ENCODE measurements at regions not wholly inside any gene's neighbourhood (a gene's known extent, or its start where the extent isn't known, plus 50 kb on each side); places are given as distances from the start of the nearest gene placed in this dataset.
"Not testable (repeated sequence)": the region's sequence is repeated elsewhere in the genome, so short reads cannot be mapped to it uniquely, and the experiment has no call there.

DNA sequence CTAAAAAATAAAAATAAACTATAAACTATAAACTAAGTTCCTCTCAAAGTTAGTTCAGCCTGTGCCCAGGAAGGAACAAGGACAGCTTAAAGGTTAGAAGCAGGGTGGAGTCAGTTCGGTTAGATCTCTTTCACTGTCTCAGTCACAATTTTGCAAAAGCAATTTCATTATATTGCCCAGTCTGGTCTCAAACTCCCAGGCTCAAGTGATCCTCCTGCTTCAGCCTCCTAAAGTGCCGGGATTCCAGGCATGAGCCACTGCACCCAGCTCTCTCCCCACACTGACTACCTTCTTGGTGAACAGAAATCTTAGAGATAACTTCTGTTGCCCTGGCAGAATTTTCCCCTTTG, 146.3 kb upstream of the TRIM24 start:
- H3K36me3 Mint-ChIP-seq (ENCODE audit: low read depth), result no peaks in the 10 kb centered on the region
- no peak overlapping the region for H3K27ac Mint-ChIP-seq
- DNase-seq, result no peak
- TF ChIP-seq, protein P1, sequence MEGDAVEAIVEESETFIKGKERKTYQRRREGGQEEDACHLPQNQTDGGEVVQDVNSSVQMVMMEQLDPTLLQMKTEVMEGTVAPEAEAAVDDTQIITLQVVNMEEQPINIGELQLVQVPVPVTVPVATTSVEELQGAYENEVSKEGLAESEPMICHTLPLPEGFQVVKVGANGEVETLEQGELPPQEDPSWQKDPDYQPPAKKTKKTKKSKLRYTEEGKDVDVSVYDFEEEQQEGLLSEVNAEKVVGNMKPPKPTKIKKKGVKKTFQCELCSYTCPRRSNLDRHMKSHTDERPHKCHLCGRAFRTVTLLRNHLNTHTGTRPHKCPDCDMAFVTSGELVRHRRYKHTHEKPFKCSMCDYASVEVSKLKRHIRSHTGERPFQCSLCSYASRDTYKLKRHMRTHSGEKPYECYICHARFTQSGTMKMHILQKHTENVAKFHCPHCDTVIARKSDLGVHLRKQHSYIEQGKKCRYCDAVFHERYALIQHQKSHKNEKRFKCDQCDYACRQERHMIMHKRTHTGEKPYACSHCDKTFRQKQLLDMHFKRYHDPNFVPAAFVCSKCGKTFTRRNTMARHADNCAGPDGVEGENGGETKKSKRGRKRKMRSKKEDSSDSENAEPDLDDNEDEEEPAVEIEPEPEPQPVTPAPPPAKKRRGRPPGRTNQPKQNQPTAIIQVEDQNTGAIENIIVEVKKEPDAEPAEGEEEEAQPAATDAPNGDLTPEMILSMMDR (IDR thresholded peaks at IDR 0.05), result no peak
- H3K27me3 Mint-ChIP-seq (ENCODE audit: low read depth, poor library complexity), result peaks cover 8% of the 10 kb centered on the region
- no peaks in the 10 kb centered on the region for H3K4me1 Mint-ChIP-seq
- H3K4me3 Mint-ChIP-seq, result no peak overlapping the region
- peaks cover 14% of the 10 kb centered on the region for H3K9me3 Mint-ChIP-seq

DNA sequence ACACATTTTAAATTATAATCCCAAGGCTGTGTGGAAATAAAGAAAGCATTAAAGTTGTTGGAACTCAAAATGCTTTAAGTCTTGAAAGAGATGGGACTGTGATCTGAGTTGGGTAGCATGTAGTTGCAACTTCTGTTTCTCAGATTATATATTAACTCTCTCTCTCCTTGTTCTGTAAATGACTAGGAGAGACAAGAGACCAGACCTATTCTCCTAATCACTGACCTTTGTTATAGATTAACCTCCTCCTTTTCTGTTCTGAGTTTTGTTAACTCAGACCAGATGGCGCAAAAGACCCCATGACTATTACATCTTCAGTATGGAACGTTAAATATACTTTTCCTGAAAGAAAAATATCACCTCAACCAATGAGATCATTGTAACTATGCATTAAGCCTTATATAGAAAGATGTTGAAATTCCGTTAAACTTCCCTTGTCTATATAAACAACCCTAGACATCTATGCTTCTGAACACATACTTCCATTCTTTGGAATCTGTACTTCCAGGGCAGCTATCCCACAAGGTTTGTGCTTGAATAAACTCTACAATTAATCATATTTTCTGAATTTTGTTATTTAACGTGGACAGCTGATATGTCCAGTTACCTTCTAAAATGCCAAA, 143.5 kb upstream of the TRIM24 start:
- no peaks in the 10 kb centered on the region for H3K4me1 Mint-ChIP-seq
- peaks cover 19% of the 10 kb centered on the region for H3K9me3 Mint-ChIP-seq
- no peak overlapping the region for H3K4me3 Mint-ChIP-seq
- no peaks in the 10 kb centered on the region for H3K27me3 Mint-ChIP-seq (ENCODE audit: low read depth, poor library complexity)
- TF ChIP-seq, protein P1 (IDR thresholded peaks at IDR 0.05), result no peak
- H3K27ac Mint-ChIP-seq, result no peak overlapping the region
- no peaks in the 10 kb centered on the region for H3K36me3 Mint-ChIP-seq (ENCODE audit: low read depth)
- no peak for DNase-seq

DNA sequence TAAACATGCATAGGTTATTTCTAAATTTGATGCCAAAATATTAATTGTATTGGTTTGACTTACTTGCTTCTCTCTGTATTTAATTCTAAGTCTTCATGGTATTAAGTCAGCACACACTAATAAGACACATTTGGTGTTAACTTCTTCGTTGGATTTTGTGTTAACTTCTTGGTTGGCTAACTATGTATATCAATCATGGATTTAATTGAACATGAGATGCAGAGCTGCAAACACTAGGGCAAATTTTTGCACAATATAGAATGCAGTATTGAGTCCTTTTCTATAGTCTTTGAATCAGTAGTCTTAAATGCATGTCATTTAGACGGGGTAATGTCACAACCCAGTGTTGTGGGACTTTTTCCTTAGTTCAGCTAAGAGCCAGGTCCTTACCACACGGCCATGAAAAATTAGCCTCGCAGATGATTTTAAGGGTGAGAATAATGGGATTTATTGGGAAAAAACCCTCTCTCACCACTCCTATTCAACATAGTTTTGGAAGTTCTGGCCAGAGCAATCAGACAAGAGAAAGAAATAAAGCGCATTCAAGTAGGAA, 142.9 kb upstream of the TRIM24 start:
- Mint-ChIP-seq H3K9me3 (peaks cover 19% of the 10 kb centered on the region), H3K4me1 (no peaks in the 10 kb centered on the region), H3K4me3 (no peak overlapping the region), H3K27ac (no peak overlapping the region), H3K36me3 (ENCODE audit: low read depth) (no peaks in the 10 kb centered on the region), H3K27me3 (ENCODE audit: low read depth, poor library complexity) (no peaks in the 10 kb centered on the region)
- TF ChIP-seq, protein P1 (IDR thresholded peaks at IDR 0.05), result no peak
- no peak for DNase-seq

DNA sequence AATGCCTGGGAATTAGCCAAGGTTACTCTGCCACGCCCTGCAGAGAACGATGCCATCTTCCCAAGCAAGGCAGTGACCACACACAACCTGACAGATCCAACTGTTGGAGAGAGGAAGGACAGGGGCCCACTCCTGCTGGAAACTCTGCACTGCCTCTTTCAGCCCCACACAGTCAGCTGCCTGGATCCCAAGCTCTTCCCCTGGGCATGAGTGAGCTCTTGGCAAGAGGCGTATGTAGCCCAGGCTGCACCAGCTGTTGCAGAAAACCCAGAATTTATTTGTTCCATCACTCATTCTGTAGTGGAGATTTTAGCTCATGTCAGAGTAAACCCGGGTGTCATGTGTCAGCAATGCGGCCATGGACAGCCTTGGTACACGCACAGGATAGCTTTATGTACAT, 135.1 kb upstream of the TRIM24 start:
- Mint-ChIP-seq H3K9me3 (peaks cover 20% of the 10 kb centered on the region), H3K27me3 (ENCODE audit: low read depth, poor library complexity) (no peaks in the 10 kb centered on the region), H3K36me3 (ENCODE audit: low read depth) (peaks cover 9% of the 10 kb centered on the region), H3K27ac (no peak overlapping the region), H3K4me1 (no peaks in the 10 kb centered on the region), H3K4me3 (no peak overlapping the region)
- DNase-seq, result no peak
- TF ChIP-seq, protein P1 (IDR thresholded peaks at IDR 0.05), result no peak

DNA sequence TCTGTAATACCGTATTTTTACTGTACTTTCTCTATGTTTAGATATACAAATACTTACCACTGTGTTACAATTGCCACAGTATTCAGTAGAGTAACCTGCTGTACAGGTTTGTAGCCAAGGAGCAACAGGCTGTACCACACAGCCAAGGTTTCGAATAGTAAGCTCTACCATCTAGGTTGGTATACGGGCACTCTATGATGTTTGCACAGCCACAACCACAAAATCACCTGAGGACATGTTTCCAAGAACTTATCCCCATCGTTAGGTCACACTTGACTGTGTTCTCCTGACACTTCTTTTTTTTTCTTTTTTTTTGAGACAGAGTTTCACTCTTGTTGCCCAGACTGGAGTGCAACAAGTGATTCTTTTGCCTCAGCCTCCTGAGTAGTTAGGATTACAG, 134.6 kb upstream of the TRIM24 start:
- peaks cover 9% of the 10 kb centered on the region for H3K36me3 Mint-ChIP-seq (ENCODE audit: low read depth)
- DNase-seq, result no peak
- no peak overlapping the region for H3K27ac Mint-ChIP-seq
- peaks cover 19% of the 10 kb centered on the region for H3K9me3 Mint-ChIP-seq
- TF ChIP-seq, protein P1 (IDR thresholded peaks at IDR 0.05), result no peak
- H3K4me1 Mint-ChIP-seq, result no peaks in the 10 kb centered on the region
- no peak overlapping the region for H3K4me3 Mint-ChIP-seq
- no peaks in the 10 kb centered on the region for H3K27me3 Mint-ChIP-seq (ENCODE audit: low read depth, poor library complexity)

DNA sequence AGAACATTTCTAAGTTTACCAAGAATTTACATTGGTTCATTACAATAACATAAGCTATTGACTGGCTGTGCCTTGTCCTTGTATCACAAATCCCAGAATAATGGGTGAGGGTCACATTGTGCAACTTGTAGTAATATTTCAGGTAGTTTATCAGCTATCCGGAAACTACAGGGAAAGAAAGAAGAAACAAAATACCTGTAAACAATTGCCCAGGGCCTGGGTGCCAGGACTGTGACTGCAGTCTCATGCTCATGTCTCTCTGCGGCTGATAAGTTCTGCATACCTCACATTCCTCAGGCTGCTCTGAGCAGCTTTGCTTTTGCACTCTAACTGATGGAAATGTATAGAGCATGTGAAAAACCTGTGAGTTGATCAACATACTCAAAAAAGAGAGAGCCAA, 131.8 kb upstream of the TRIM24 start:
- H3K36me3 Mint-ChIP-seq (ENCODE audit: low read depth), result peaks cover 9% of the 10 kb centered on the region
- DNase-seq, result no peak
- TF ChIP-seq, protein P1 (IDR thresholded peaks at IDR 0.05), result no peak
- no peaks in the 10 kb centered on the region for H3K4me1 Mint-ChIP-seq
- no peak overlapping the region for H3K4me3 Mint-ChIP-seq
- no peaks in the 10 kb centered on the region for H3K27me3 Mint-ChIP-seq (ENCODE audit: low read depth, poor library complexity)
- peaks cover 19% of the 10 kb centered on the region for H3K9me3 Mint-ChIP-seq
- no peak overlapping the region for H3K27ac Mint-ChIP-seq

DNA sequence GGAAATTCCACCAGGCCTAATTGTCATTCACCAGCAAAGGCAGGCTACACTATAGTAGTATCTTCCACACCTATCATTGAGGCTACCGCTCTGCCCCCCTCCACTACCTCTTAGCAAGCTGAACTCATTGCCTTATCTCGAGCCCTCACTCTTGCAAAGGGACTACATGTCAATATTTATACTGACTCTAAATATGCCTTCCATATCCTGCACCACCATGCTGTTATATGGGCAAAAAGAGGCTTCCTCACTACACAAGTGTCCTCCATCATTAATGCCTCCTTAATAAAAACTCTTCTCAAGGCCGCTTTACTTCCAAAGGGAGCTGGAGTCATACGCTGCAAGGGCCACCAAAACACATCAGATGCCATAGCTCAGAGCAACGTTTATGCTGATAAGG, 127.2 kb upstream of the TRIM24 start:
- H3K36me3 Mint-ChIP-seq (ENCODE audit: low read depth); H3K4me1 Mint-ChIP-seq; H3K4me3 Mint-ChIP-seq; H3K27me3 Mint-ChIP-seq (ENCODE audit: low read depth, poor library complexity); DNase-seq; H3K27ac Mint-ChIP-seq: not testable (repeated sequence)
- H3K9me3 Mint-ChIP-seq, result peaks cover 28% of the 10 kb centered on the region

All from nephron progenitor cell (in vitro differentiated cells).